A673 (cell line): ENCODE measurements at regions not wholly inside any gene's neighbourhood (a gene's known extent, or its start where the extent isn't known, plus 50 kb on each side); places are given as distances from the start of the nearest gene placed in this dataset.

ENCODE experiments used
- CTCF ChIP-seq: fragments of 300-800, 200-600 bp; sonication (generic); conservative IDR thresholded peaks from 2 replicates; pipeline ENCODE4 v1.5.1; 2017; ENCODE audit warnings: low read depth, mild to moderate bottlenecking, antibody characterized with exemption, low read length, moderate library complexity, mixed read lengths
- EZH2 ChIP-seq: fragments of 200-600 bp; sonication (generic); IDR thresholded peaks from 2 replicates; pipeline ENCODE4 v1.6.1; 2017; ENCODE audit warnings: borderline replicate concordance, low read depth, mild to moderate bottlenecking, mixed read lengths, antibody characterized with exemption, low read length; ENCODE audit not compliant: poor library complexity, severe bottlenecking

- TF ChIP-seq CTCF, result no peak
- TF ChIP-seq EZH2, result no peak
Measured at GRCh38 chr5:68149189-68149588, 66.4 kb upstream of the PIK3R1 start.
